Colonic mucosa (tissue), 4 donors: ENCODE measurements at regions not wholly inside any gene's neighbourhood (a gene's known extent, or its start where the extent isn't known, plus 50 kb on each side); places are given as distances from the start of the nearest gene placed in this dataset.
"Not testable (repeated sequence)": the region's sequence is repeated elsewhere in the genome, so short reads cannot be mapped to it uniquely, and the experiment has no call there.

Experiments used
- DNase-seq: peaks from one replicate; pipeline ENCODE4 v3.0.0-alpha.2; 2020
- H3K27ac ChIP-seq: fragments of 200-600 bp; one replicate; pipeline ENCODE4 v1.8.0; 2021
- H3K27me3 ChIP-seq: fragments of 200-600 bp; one replicate; pipeline ENCODE4 v1.8.0; 2021
- H3K36me3 ChIP-seq: fragments of 200-600 bp; one replicate; pipeline ENCODE4 v1.8.0; 2021
- H3K4me1 ChIP-seq: fragments of 200-600 bp; one replicate; pipeline ENCODE4 v1.8.0; 2021; ENCODE audit warnings: mild to moderate bottlenecking
- H3K4me3 ChIP-seq: fragments of 200-600 bp; one replicate; pipeline ENCODE4 v1.8.0; 2021
- H3K9ac ChIP-seq, 2 donors: one replicate each; pipeline ENCODE4 v1.7.0; 2013; ENCODE audit warnings: control low read depth in 2 of 2, low read depth in 2 of 2, low read length in 2 of 2
- H3K9me3 ChIP-seq: fragments of 200-600 bp; one replicate; pipeline ENCODE4 v1.8.0; 2021
- CTCF ChIP-seq: fragments of 200-600 bp; IDR thresholded peaks from one replicate; pipeline ENCODE4 v1.8.0; 2022; ENCODE audit warnings: antibody characterized with exemption, mild to moderate bottlenecking
- intact Hi-C: fragments of 100-400 bp; cut with DNase I; formaldehyde crosslinking; loops from one replicate; pipeline ENCODE4 v1.14.1; 2022
- donor health status: healthy.
- donor health status: DM: no; HTN: no; CAD: no.
- donor health status: DM: no; HTN: no; CAD: no.

DNA sequence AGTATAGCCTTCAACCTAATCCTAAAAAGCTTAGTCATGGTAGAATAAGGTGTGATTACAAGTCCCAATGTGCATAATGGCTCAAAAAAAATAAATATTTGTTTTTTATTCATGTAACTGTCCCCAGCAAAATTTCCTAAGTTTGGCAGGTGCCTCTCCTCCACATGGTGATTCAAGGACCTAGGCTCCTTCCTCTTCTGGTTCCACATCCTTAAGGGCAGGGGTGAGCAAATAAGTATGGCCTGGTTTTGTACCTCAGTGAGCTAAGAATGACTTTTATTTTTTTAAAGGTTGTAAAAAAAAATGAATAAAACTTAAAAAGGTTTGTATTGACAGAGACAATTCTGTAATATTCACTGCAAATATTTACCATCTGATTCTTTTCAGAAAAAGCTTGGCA is 343.5 kb upstream of the UBE2E2 start:
- H3K27ac ChIP-seq: no peak overlapping the region
- no peaks in the 10 kb centered on the region for H3K4me1 ChIP-seq
- no peak for TF ChIP-seq CTCF
- DNase-seq: no peak
- H3K9ac ChIP-seq: no peak overlapping the region
- intact Hi-C loops: no loop called here
- H3K4me3 ChIP-seq: no peak overlapping the region
- H3K36me3 ChIP-seq: no peaks in the 10 kb centered on the region
- H3K9me3 ChIP-seq: no peaks in the 10 kb centered on the region
- no peaks in the 10 kb centered on the region for H3K27me3 ChIP-seq

- H3K4me3 ChIP-seq: no peak overlapping the region
- no peaks in the 10 kb centered on the region for H3K4me1 ChIP-seq
- H3K27ac ChIP-seq: no peak overlapping the region
- intact Hi-C loops: no loop called here
- DNase-seq: no peak
- H3K36me3 ChIP-seq: no peaks in the 10 kb centered on the region
- no peak for TF ChIP-seq CTCF
- H3K27me3 ChIP-seq: no peaks in the 10 kb centered on the region
- H3K9me3 ChIP-seq: no peaks in the 10 kb centered on the region
- H3K9ac ChIP-seq: no peak overlapping the region
These were observed 341.7 kb upstream of the UBE2E2 start for GRCh38 chr3:22861426-22861825.

- intact Hi-C loops: no loop called here
These were observed 341.0 kb upstream of the UBE2E2 start for GRCh38 chr3:22862111-22862510.

GRCh38 chr3:22882834-22883233 is 320.3 kb upstream of the UBE2E2 start:
- intact Hi-C loops, H3K36me3 ChIP-seq, H3K4me1 ChIP-seq, H3K9me3 ChIP-seq, H3K9ac ChIP-seq, H3K27ac ChIP-seq, H3K4me3 ChIP-seq, DNase-seq, H3K27me3 ChIP-seq: not testable (repeated sequence)

More at GRCh38 chr3:22862111-22862510, 341.0 kb upstream of the UBE2E2 start:
- no peaks in the 10 kb centered on the region for H3K9me3 ChIP-seq
- no peaks in the 10 kb centered on the region for H3K27me3 ChIP-seq
- no peak for DNase-seq
- H3K4me1 ChIP-seq: no peaks in the 10 kb centered on the region
- no peak overlapping the region for H3K27ac ChIP-seq
- H3K9ac ChIP-seq: no peak overlapping the region
- TF ChIP-seq CTCF: no peak
- no peak overlapping the region for H3K4me3 ChIP-seq
- no peaks in the 10 kb centered on the region for H3K36me3 ChIP-seq

- intact Hi-C loops: loop anchor here (5.0 kb wide), 2 partner anchors 153 to 323 kb away; no protein-coding TSS in a partner anchor
- H3K4me3 ChIP-seq: no peak overlapping the region
- DNase-seq: no peak
- no peaks in the 10 kb centered on the region for H3K36me3 ChIP-seq
- H3K27ac ChIP-seq: no peak overlapping the region
- no peak for TF ChIP-seq CTCF
- H3K9me3 ChIP-seq: no peaks in the 10 kb centered on the region
- no peaks in the 10 kb centered on the region for H3K27me3 ChIP-seq
- H3K9ac ChIP-seq: no peak overlapping the region
- no peaks in the 10 kb centered on the region for H3K4me1 ChIP-seq
These were observed 318.1 kb upstream of the UBE2E2 start for GRCh38 chr3:22885039-22885438.

DNA sequence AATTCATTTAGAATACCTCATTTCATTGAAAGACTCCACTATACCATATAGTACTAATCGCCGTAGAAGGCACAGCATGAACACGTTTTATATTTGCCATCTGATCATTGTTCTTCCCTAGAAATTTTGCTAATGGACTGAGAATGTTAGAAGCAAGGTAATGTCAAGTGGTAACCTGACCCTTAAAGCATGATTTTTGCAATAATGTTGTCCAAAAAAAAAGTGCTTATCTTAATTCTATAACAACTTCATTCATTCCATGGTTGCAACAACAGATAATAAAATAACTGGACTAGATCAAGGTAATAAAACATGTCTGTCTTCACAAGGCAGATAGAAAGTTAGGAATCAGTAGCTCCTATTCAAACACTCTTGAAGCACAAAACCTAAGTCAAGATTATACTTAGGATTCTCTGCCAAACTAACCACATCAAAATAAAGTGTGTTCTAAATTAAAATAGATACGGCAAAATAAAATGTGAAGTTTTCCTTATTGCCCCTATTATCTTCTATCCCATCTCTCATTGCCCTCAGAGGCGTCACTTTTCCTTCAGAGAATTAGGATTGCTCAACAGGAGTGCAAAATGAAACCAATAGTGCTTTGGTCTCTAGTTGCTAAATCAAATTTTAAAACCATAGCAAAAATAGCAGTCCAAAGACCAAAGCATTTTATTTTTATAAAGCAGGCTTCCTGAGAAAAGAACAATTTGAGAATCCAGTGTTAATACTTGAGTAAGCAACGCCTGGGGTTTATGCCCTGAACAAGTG is 317.4 kb upstream of the UBE2E2 start:
- Histone ChIP-seq H3K4me3 (no peak overlapping the region), H3K9me3 (no peaks in the 10 kb centered on the region), H3K4me1 (no peaks in the 10 kb centered on the region), H3K9ac (no peak overlapping the region), H3K27me3 (no peaks in the 10 kb centered on the region), H3K36me3 (no peaks in the 10 kb centered on the region), H3K27ac (no peak overlapping the region)
- no peak for DNase-seq
- intact Hi-C loops: loop anchor here (5.0 kb wide), 2 partner anchors 153 to 323 kb away; no protein-coding TSS in a partner anchor
- no peak for TF ChIP-seq CTCF
